ENCODE measurements at regions not wholly inside any gene's neighbourhood (a gene's known extent, or its start where the extent isn't known, plus 50 kb on each side); places are given as distances from the start of the nearest gene placed in this dataset.

- TF ChIP-seq POLR2AphosphoS5 (IDR thresholded peaks at IDR 0.05): no peak
- TF ChIP-seq POLR2A (IDR thresholded peaks at IDR 0.05): no peak
- TF ChIP-seq CTCF (IDR thresholded peaks at IDR 0.05): no peak
- TF ChIP-seq EP300 (IDR thresholded peaks at IDR 0.05; ENCODE audit: low read depth): no peak
- H3K27ac ChIP-seq: no peak overlapping the region
- DNase-seq: no peak
- H3K4me3 ChIP-seq: no peak overlapping the region
- peaks cover 0 to 6% (median 3%) of the 10 kb centered on the region in 4 donors for H3K4me1 ChIP-seq
- 74 to 80% methylated on average over 2 of the region's 2 CpGs for WGBS, 2 donors (ENCODE audit: low coverage in 1 of 2)
- H3K9me3 ChIP-seq: no peaks in the 10 kb centered on the region
- no peaks in the 10 kb centered on the region for H3K27me3 ChIP-seq
- intact Hi-C loops (cut with DNase I; ENCODE audit: low total_unique reads): no loop called here
- in situ Hi-C loops (cut with MboI; ENCODE audit: low pct_ligation_motif_present in 1 of 4, low pct_unique_long_range_greater_than_20kb in 1 of 4, low sequenced_read_pairs in 3 of 4): no loop called here
- H3K36me3 ChIP-seq: no peaks in the 10 kb centered on the region
These were observed 123.0 kb upstream of the GRIN3A start for GRCh38 chr9:101861472-101861871.

GRCh38 chr9:101860920-101861319 is 122.5 kb upstream of the GRIN3A start:
- Histone ChIP-seq H3K9me3 (no peaks in the 10 kb centered on the region), H3K4me1 (peaks cover 0 to 6% (median 3%) of the 10 kb centered on the region in 4 donors), H3K27ac (no peak overlapping the region), H3K36me3 (no peaks in the 10 kb centered on the region), H3K27me3 (no peaks in the 10 kb centered on the region), H3K4me3 (no peak overlapping the region)
- no peak for TF ChIP-seq EP300 (IDR thresholded peaks at IDR 0.05; ENCODE audit: low read depth)
- no peak for TF ChIP-seq POLR2A (IDR thresholded peaks at IDR 0.05)
- no peak for TF ChIP-seq CTCF (IDR thresholded peaks at IDR 0.05)
- no peak for TF ChIP-seq POLR2AphosphoS5 (IDR thresholded peaks at IDR 0.05)
- intact Hi-C loops (cut with DNase I; ENCODE audit: low total_unique reads) (no loop called here), in situ Hi-C loops (cut with MboI; ENCODE audit: low pct_ligation_motif_present in 1 of 4, low pct_unique_long_range_greater_than_20kb in 1 of 4, low sequenced_read_pairs in 3 of 4) (no loop called here)
- DNase-seq: no peak
- 0 to 100% methylated on average over 1 of the region's 1 CpG for WGBS, 2 donors (ENCODE audit: low coverage in 1 of 2)

GRCh38 chr9:101859620-101860019 is 121.2 kb upstream of the GRIN3A start:
- Histone ChIP-seq H3K36me3 (no peaks in the 10 kb centered on the region), H3K27me3 (no peaks in the 10 kb centered on the region), H3K4me1 (peaks cover 0 to 6% (median 3%) of the 10 kb centered on the region in 4 donors), H3K9me3 (no peaks in the 10 kb centered on the region), H3K27ac (no peak overlapping the region), H3K4me3 (no peak overlapping the region)
- intact Hi-C loops (cut with DNase I; ENCODE audit: low total_unique reads): no loop called here
- in situ Hi-C loops (cut with MboI; ENCODE audit: low pct_ligation_motif_present in 1 of 4, low pct_unique_long_range_greater_than_20kb in 1 of 4, low sequenced_read_pairs in 3 of 4): no loop called here
- 86 to 91% methylated on average over 3 of the region's 3 CpGs for WGBS, 2 donors (ENCODE audit: low coverage in 1 of 2)
- no peak for DNase-seq
- TF ChIP-seq POLR2A (IDR thresholded peaks at IDR 0.05) (no peak), POLR2AphosphoS5 (IDR thresholded peaks at IDR 0.05) (no peak)

GRCh38 chr9:101858026-101858425 is 119.6 kb upstream of the GRIN3A start:
- 74% methylated on average over 5 of the region's 5 CpGs; no CpG with 5 or more reads in 1 of the 2 donors for WGBS, 2 donors (ENCODE audit: low coverage in 1 of 2)
- in situ Hi-C loops (cut with MboI; ENCODE audit: low pct_ligation_motif_present in 1 of 4, low pct_unique_long_range_greater_than_20kb in 1 of 4, low sequenced_read_pairs in 3 of 4): no loop called here

More at GRCh38 chr9:101858026-101858425, 119.6 kb upstream of the GRIN3A start:
- no peak overlapping the region for H3K4me3 ChIP-seq
- intact Hi-C loops (cut with DNase I; ENCODE audit: low total_unique reads): no loop called here
- H3K36me3 ChIP-seq: no peaks in the 10 kb centered on the region
- TF ChIP-seq POLR2A (IDR thresholded peaks at IDR 0.05) (no peak), POLR2AphosphoS5 (IDR thresholded peaks at IDR 0.05) (no peak), CTCF (IDR thresholded peaks at IDR 0.05) (no peak), EP300 (IDR thresholded peaks at IDR 0.05; ENCODE audit: low read depth) (no peak)
- no peaks in the 10 kb centered on the region for H3K27me3 ChIP-seq
- DNase-seq: no peak
- H3K9me3 ChIP-seq: no peaks in the 10 kb centered on the region
- peaks cover 0 to 1% (median 0%) of the 10 kb centered on the region in 4 donors for H3K4me1 ChIP-seq
- H3K27ac ChIP-seq: no peak overlapping the region

Measured in transverse colon (tissue), 4 donors.